Activated CD4-positive, CD25-positive, alpha-beta regulatory T cell treated with anti-CD3 and anti-CD28 coated beads, Interleukin-2, amount 50 U/mL, for 16 hours (primary cell): ENCODE measurements at regions not wholly inside any gene's neighbourhood (a gene's known extent, or its start where the extent isn't known, plus 50 kb on each side); places are given as distances from the start of the nearest gene placed in this dataset.
"Not testable (repeated sequence)": the region's sequence is repeated elsewhere in the genome, so short reads cannot be mapped to it uniquely, and the experiment has no call there.

ENCODE experiments used
- DNase-seq: peaks from one replicate; pipeline ENCODE4 v3.0.0-alpha.2; 2020; ENCODE audit warnings: low read depth, low spot score

DNA sequence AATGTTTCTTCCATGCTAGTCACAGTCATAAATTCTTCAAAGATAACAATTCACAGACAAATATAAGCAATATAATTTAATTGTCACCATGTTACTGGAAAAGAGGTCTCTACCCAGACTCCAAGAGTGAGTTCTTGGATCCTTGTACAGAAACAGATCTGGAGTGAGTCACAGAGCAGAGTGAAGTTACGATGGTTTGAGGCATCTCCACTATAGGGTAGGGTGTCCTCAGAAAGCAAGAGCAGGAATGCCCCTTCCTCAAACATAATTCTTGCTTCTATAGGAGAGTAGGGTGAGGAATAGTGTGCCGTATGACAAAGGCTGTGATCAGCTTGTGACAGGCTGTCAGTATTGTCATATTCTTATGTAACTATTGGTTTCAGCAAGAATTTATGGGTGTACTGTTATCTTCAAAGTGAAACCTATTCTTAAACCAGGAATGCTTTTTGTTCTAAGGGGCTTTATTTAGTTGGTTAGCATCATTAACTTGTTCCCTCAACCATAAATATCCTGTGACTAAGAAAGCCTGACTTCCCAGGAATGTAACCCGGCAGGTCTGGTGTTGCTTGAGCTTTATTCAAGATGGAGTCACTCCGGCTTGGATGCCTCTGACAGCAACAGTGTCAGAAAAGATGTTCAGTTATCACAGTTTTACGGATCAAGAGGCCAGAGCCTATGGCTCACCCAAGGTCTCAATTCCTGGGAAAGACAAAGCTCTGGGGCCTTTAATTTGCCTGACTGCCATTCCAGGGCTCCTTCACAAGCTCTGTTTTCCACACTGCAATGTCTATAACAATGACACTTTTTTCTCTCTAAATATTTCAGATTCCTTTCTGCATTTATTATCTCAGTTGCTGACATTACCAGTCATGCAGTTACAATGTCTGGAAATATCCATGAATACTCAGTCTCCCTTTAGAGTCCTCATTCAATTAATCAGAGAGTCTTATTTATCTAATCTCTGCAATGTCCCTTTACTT is 298.6 kb downstream of the C6orf118 start:
- DNase-seq, result no peak

DNA sequence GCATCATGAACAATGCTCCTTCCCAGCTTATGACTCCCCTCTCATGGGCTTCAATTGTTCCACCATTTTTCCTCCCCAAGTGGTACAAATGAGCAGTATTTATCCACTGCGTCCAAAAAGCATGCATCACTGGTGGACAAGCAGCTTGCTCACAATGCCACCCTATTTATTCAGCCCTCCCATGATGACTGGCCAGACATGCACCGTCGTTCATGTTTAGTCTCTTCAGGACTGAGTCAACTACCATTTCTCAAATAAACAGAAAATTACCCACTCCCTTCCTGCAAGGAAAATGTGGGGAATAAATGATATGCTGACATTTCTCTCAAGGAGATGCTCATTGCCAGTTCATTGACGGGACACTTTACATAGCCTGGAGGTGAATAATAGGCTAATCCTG is 300.4 kb downstream of the C6orf118 start:
- DNase-seq, result no peak

DNA sequence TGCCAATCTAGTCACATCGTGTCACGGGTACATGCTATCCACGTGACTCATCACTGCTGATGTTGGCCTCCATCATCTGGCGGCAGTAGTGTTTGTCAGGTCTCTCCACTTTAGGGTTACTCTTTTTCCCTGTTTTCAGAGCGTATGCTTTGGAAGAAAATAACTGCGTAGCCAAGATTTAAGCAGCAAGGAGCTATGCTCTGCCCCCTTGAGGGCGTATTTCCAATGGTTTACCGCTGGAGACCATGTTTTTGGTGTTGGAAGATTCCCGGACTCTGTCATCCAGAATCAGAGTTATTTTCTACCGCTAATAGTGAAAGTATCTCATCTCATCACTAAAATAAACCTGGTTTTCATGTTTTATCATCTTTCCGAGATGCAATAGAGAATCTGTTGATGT is 306.5 kb downstream of the C6orf118 start:
- DNase-seq, result no peak

DNA sequence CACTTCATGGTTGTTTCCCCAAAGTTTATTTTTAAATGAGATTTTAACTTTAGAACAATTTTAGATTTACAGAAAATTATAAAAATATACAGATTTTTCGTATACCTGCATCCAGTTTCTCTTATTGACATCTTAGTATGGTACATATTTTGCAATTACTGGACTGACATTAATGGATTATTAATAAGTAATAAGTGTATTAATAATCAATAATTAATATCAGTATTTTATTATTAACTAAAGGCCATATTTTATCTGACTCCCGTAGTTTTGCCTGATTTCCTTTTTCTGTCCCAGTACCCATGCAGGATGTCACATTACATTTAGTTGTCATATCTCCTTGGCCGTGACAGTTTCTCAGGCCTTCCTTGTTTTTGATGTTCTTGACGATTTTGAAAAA is 307.0 kb downstream of the C6orf118 start:
- DNase-seq, result no peak

DNA sequence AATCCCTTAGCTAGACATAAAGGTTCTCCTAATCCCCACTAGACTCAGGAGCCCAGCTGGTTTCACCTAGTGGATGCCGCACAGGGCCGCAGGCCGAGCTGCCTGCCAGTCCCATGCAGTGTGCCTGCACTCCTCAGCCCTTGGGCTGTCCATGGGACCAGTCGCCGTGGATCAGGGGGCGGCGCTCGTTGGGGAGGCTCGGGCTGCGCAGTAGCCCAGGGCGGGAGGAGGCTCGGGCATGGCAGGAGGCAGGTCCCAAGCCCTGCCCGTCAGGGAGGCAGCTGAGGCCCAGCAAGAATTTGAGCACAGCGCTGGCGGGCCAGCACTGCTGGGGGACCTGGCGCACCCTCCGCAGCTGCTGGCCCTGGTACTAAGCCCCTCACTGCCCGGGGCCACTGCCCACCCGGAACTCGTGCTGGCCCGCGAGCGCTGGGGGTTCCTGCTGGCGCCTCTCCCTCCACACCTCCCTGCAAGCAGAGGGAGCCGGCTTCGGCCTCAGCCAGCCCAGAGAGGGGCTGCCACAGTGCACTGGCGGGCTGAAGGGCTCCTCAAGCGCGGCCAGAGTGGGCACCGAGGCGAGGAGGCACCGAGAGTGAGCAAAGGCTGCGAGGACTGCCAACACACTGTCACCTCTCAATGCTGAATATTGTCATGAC is 307.8 kb downstream of the C6orf118 start:
- no peak for DNase-seq

DNA sequence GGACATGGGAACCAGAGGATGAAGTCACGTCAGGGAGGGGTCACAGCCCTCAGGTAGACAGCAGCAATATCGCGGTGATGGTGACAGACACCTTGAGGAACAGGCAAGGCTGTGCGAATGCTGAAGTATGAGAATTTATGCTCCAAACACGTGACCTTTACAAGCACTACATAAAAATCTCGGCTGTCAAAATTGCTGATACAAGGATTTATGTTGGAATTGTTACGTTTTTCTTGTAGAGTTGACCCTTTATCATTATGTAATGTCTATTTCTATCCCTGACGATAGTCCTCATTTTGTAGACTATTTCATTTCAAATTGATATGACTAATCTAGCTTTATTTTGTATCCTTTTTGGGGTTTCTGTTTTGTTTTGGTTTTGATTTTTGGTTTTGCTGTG is 311.1 kb downstream of the C6orf118 start:
- DNase-seq, result no peak

DNA sequence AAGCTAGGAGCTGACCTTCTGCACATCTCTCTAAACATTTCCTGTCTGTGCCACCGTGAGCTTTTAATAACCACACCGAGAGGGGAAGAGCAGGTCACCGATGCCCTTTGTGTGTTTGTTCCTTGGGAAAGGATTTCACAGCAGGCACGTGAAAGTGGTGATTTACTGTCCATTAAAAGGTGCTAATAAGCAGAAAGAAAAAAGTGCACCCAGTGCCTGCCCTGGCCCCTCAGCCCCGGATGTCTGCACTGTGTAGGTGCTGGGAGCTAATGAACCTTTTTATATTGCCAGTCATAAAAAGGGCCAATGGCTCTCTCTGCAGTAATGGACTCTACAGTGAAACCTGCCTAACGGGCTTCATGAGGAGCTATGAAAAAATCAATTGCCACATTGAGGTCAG is 312.6 kb downstream of the C6orf118 start:
- DNase-seq, result no peak

DNA sequence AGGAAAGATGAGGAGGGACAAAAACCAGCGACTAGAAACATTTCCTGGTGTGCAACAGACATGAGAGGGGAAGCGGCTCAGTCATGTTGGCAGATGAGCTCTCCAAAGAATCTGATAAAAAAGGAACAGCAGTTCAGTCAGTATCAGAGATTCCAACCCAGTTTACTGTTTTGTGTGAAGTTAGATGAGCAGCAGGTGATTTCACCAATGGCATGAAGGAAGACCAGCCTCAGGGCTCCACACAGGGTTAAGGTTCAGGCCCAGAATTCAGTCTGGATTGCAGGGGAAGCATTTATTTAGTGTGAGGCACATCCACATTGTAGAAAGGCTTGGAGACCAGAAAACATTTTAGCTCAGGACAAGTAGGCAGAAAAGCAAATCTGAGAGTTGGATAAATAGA is 317.8 kb downstream of the C6orf118 start:
- no peak for DNase-seq

DNA sequence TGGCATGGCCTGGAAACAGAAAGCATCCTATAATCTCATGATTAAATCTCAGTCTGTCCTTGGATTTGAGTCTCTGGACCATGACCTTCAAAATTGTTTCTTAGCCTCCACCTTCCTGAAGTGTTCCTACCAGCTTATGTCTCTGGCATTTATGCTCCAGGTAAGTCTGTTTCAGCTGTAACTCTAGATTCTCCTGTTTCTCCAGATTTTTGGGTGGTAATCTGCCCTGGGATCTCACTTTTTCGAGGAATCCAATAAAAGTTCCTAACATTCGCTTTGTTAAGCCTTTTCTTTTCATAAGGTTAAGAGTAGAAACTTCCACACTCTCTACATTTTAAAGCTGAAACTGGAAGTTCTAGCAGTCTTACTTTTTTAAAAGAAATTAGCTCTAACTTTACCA is 318.5 kb downstream of the C6orf118 start:
- no peak for DNase-seq

DNA sequence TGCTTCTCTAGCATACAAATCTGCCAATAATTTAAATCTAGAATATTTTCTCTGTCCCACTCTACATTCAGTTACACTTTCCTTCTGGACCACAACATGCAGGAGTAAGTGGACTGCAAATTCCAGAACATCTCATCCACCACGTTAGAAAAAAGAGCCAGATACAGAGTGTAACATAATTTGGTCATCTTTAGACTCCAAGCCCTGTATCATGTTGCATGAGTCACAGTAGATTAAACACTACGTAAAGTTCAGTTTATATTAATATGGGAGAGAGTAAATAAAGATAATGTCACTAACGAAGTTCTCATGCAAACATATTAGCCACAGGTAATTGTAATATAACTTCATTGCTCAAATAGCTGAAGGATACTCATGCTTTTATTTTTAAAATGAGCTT is 327.0 kb downstream of the C6orf118 start:
- DNase-seq, result no peak

DNA sequence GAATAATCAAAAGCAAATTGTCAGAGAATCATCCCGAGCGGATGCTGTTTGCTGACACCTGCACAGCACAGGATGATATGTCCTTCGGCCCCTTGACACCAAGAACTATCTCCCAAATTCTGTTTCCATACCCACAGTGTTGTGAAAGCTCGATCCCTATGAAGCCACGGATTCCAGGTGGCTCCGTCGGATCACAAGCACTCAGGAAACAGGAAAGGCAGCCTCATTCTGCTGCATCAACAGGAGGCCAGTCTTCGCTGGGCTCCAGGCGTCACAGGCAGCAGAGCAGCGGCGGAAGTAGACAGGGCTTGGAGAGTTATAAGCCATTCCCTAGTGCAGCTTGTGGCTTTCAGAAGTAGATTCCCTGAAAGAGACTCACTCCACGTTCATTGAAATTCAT is 342.3 kb downstream of the C6orf118 start:
- no peak for DNase-seq

DNA sequence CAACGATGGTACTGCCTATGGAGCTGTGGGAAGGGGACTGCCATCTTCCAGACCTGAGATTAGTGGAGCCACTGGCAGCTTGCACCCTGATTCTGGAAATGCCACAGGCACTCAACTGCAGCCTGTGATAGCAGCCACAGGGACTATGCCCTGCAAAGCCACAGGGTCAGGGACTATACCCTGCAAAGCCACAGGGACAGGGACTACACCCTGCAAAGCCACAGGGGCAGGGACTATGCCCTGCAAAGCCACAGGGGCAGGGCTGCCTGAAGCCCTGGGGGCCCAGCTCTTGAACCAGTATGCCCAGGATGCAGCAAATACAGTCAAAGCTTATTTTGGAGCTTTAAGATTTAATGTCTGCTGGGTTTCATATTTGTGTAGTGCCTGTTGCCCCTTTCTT is 346.6 kb downstream of the C6orf118 start:
- DNase-seq, result no peak

DNA sequence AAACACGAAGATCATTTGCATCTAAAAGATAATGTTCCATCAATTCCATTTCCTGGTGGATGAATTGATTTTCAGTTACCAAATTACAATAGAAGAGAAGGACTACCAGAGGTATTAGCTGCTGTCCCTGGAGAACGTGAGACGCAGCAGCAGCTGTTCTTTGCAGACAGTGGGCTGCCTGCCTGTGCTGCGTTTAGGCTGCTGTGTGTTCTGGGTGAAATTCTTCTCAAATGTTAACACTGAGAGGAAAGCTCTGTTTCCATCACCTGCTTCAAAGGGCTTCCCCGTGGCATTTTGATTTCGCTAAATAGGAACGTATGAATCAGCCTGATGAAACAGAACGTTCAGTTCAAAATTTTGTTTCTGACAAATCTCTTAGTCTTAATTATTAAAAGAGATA is 362.2 kb downstream of the C6orf118 start:
- no peak for DNase-seq

DNA sequence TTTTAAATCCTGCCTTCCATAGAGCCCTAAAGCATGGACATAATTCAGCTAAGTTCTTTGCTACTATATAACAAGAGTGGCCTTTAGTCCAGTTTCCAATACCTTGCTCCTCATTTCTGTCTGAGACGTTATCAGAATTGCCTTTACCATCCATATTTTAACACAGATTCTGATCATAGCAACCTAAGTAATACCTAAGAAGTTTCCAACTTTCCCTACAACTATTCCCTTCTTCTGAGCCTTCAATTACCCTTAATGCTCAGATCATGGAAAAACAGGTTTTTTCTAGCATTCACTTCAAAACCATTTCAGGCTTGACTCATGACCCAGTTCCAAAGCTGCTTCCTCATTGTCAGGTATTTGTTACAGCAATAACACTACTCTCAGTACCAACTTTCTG is 367.1 kb downstream of the C6orf118 start:
- no peak for DNase-seq

DNA sequence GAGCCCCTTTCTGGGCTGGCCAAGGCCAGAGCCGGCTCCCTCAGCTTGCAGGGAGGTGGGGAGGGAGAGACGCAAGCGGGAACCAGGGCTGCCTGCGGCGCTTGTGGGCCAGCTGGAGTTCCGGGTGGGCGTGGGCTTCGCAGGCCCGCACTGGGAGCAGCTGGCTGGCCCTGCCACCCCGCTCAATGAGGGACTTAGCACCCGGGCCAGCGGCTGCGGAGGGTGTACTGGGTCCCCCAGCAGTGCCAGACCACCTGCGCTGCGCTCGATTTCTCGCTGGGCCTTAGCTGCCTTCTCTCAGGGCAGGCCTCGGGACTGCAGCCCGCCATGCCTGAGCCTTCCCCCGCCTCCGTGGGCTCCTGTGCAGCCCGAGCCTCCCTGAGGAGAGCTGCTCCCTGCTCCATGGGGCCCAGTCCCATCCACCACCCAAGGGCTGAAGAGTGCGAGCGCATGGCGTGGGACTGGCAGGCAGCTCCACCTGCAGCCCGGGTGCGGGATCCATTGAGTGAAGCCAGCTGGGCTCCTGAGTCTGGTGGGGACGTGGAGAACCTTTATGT is 376.1 kb downstream of the C6orf118 start:
- DNase-seq, result not testable (repeated sequence)

DNA sequence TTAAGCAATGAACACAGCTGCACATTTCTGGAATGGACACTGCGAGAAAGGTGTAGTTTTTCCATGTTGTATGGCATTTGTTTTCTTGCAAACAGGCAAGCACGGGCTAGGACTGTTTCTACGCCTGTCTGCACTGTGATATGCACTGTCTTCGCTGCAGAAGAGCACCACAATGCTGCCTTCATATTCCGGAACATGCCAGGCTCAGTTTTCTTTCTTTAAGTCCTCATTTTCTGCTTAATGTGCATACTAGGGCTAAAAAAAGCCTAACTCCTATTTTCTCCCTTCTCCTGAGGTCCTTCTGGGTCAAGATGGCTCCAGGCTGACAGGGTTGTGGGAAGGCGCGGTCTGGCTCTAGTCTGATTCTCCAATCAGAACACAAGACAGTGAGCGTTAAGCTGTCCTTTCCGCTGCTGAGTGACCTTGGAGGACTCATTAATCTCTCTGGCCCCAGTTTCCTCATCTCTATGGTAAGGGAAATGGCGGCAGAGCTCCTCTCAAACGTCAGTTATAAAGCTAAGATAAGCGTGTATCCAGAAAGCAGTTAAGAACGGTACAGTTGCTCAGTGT is 379.9 kb downstream of the C6orf118 start:
- DNase-seq, result no peak

DNA sequence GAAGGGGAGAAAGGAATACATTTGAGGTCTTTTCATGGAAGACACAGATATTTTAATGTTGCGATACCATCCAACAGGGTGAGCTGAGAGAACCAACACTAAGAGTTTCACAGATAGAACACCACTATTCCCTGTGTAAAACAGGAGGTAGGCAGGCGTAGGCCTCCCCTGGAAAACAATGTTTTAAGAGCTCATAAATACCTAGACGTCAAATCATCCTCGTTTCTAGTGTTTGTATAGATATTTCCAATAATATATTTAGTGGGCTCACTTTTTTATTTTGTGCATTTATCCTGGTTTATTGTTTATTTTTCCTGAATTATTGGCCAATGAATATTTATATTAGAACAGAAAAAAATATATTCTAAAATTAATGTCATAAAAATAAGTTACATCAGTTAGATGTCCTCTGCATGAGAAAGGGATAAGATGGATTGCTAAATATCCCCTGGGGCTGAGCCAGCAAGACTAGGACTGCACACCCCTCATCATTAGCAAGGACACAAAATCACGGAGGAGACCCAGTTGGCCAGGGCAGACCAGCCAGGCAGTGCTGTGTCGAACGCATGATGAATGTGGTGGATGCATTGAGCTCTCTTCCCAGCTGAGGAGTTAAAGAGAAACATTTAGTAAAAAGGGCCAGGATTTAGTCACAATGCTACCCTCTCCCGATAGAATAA is 380.5 kb downstream of the C6orf118 start:
- no peak for DNase-seq

DNA sequence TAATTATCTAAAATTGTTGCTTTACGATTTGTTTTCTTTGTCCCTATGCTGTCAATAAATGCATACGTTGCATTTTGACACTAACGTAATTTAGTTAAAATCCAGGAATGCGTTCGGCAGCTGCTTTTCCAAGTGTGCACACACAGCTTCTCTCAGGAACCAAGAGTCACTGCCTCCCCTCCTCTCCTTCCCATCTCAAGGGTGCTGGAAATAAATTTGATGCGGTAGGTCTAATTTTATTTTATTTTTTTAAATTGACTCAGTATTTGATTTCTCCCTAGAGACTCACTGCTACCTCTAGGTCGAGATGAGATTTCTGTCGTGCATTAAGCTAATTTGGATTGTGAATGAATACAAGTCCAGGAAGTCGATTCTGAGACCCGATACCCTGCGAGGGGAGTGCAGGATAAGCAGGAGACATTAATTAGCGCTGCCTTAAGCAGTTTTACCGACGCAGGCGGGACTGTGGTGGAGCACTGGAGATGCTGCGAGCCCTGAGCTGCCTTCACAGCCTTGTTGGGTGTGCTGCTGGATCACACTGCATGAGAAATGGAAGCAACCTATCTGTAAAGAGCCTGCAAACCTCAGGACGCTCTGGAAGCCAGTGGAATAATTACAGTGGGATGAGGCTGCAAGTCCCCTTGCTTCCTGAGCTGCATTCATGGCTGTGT is 381.2 kb downstream of the C6orf118 start:
- DNase-seq, result no peak

DNA sequence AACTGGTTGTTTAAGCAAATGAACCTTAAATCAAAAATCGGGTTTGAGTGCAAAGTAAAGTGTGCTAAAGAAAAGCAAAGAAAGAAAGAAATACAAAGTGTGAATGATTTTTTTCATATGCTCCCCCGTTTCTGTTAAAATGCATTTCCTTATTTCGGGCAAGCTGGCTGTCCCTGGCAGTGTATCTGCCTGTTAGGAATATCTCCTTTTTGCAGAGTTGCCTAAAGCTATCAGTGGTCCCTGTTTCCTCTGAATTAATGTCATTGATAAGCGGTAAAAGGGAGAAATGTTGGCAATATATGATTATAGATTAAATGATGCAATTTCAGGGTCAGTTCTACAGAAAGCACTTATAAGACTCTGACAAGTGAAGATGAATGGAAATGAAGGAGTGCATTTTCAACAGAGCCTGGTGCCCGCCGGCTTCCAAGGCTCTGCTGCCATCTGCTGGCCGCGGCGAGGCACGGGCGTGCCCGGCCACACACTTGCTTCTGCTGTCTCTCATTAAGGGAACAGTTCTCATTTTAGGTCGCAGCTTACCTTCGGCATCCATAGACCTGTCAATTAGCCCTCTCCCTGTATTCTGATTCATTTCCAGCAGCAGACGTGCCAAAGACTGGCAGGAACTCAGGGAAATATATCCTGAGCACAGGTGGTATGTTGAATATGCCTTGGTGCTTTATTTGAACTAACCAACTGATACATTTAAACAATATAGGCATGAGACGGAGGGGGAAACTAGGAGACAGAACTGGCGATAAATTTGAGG is 381.9 kb downstream of the C6orf118 start:
- no peak for DNase-seq

DNA sequence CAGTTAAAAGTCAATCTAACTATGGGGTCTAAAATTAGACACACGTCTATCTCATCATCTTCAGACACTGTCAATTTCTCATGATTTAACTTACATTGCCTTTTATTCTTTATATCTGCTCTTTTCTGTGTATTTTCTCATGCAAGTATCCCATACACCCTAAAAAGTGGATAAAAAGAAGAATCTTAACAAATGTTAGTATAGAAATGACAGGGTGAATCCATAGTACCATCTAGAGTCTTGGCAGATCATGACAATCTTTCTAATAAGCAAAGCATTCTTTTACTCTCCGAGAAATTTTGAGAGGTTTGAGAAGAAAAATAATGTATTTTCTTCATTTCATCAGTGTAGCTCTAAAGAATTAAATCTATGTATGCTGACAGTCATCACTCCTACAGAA is 382.7 kb downstream of the C6orf118 start:
- DNase-seq, result no peak
